Heart right ventricle (tissue), 16 donors: ENCODE measurements at regions not wholly inside any gene's neighbourhood (a gene's known extent, or its start where the extent isn't known, plus 50 kb on each side); places are given as distances from the start of the nearest gene placed in this dataset.

ENCODE experiments used
- ATAC-seq, 8 donors: fragments of 200-7000 bp; cut with Tn5 transposase; one replicate each; pipeline ENCODE4 v1.9.1; 2020; ENCODE audit warnings: mild to moderate bottlenecking in 8 of 8, moderate library complexity in 8 of 8, moderate number of reproducible peaks in 1 of 8
- DNase-seq, 2 donors: peaks; one replicate each; pipeline ENCODE4 v3.0.0-alpha.2; 2020
- H3K27ac ChIP-seq, 10 donors: fragments of 200-600 bp; sonication (generic) in 2 of 10; one replicate each; pipeline versions ENCODE4 v1.5.0 to v1.8.0; 2020 to 2022; ENCODE audit warnings: mild to moderate bottlenecking in 3 of 10
- H3K27me3 ChIP-seq, 7 donors: fragments of 200-600 bp; one replicate each; pipeline ENCODE4 v1.8.0; 2021 to 2022; ENCODE audit warnings: mild to moderate bottlenecking in 2 of 7
- H3K36me3 ChIP-seq, 9 donors: fragments of 200-600 bp; sonication (generic) in 1 of 9; one replicate each; pipeline versions ENCODE4 v1.5.0 to v1.8.0; 2020 to 2022; ENCODE audit warnings: mild to moderate bottlenecking in 2 of 9
- H3K4me1 ChIP-seq, 9 donors: fragments of 200-600 bp; sonication (generic) in 1 of 9; one replicate each; pipeline versions ENCODE4 v1.5.0 to v1.8.0; 2020 to 2022; ENCODE audit warnings: mild to moderate bottlenecking in 4 of 9
- H3K4me3 ChIP-seq, 10 donors: fragments of 200-600 bp; sonication (generic) in 2 of 10; one replicate each; pipeline versions ENCODE4 v1.5.0 to v1.8.0; 2020 to 2022; ENCODE audit warnings: mild to moderate bottlenecking in 7 of 10, moderate library complexity in 2 of 10
- H3K9me3 ChIP-seq, 11 donors: fragments of 200-600 bp in 10 of 11; sonication (generic) in 2 of 11; one replicate each; pipeline versions ENCODE4 v1.5.0 to v1.8.0; 2013 to 2022; ENCODE audit warnings: mild to moderate bottlenecking in 2 of 11, control low read depth in 1 of 11, moderate library complexity in 1 of 11
- CTCF ChIP-seq, 9 donors: fragments of 200-600 bp; sonication (generic) in 2 of 9; IDR thresholded peaks; one replicate each; pipeline versions ENCODE4 v1.5.0 to v1.8.0; 2021 to 2022; ENCODE audit warnings: antibody characterized with exemption in 9 of 9, mild to moderate bottlenecking in 5 of 9, moderate library complexity in 1 of 9
- WGBS, 2 donors: extraction: QIAGEN DNeasy Blood & Tissue Kit; methylation state at CpG; one replicate each; pipeline ENCODE4 v1.1.7; 2013; ENCODE audit warnings: inconsistent platforms in 1 of 2; 5-methylcytosine and 5-hydroxymethylcytosine counted together
- intact Hi-C, 10 donors: fragments of 100-400 bp; cut with DNase I; formaldehyde crosslinking; loops; one replicate each; pipeline versions ENCODE4 v1.11.1 to v1.14.2; 2022
- donor health status: Arrhythmogenic right ventricular cardiomyopathy.
- donor health status: ischemic (EF 13 %, LVEDD 7.1; RV severe dilation, severe dysfunction).
- donor health status: healthy with polysubstance abuse.
- donor health status: DM: no; HTN: yes; CAD: no.
- donor health status: DM: no; HTN: no; CAD: no.
- donor health status: ischemic (EF 25% LVEDD 6.9; RV normal size, moderate dysfunction).
- donor health status: ischemic (EF 25% LVEDD 5.7; RV mildly dilated, moderate dysfunction).
- donor health status: healthy.
- donor health status: DM: yes; HTN: yes; CAD: no.
- donor health status: Ischemic cardiomyopathy.
- donor health status: ischemic (EF 35%, LVEDD 5.7; RV mildly dilated, moderate dysfunction).
- donor health status: nonischemic (EF 11% LVEDD 7.7; RV severe dilation, severe dysfunction).
- donor health status: DM: yes; HTN: yes; CAD: no.
- donor health status: PGD.
- donor health status: ischemic (EF 29% LVEDD 5.4; RV normal size, mild dysfunction).
- donor health status: nonischemic (EF 23%, LVEDD 6.1; RV moderate dilation, normal function).

- no peaks in the 10 kb centered on the region for H3K9me3 ChIP-seq
- peaks cover 0 to 14% (median 7%) of the 10 kb centered on the region in 9 donors for H3K4me1 ChIP-seq
- no peaks in the 10 kb centered on the region for H3K36me3 ChIP-seq
- 76 to 79% methylated on average over 9 of the region's 9 CpGs for WGBS, 2 donors
- no peak for TF ChIP-seq CTCF (IDR thresholded peaks at IDR 0.05)
- intact Hi-C loops = loop anchor here (5.0 to 10.0 kb wide), 7 partner anchors 267 to 1022 kb away; partner anchors contain the start of genes BOD1 (in 8 of the 10), NSG2 (in 2 of the 10) and C5orf47 (in 1 of the 10)
- no peak overlapping the region for H3K4me3 ChIP-seq
- H3K27me3 ChIP-seq = peaks cover 0 to 44% (median 33%) of the 10 kb centered on the region in 7 donors
- no peak for ATAC-seq
- no peak overlapping the region for H3K27ac ChIP-seq
- DNase-seq = no peak
Observed at GRCh38 chr5:174314261-174314660, 268.8 kb downstream of the NSG2 start.

GRCh38 chr5:174315471-174315870 is 270.0 kb downstream of the NSG2 start:
- Histone ChIP-seq H3K27ac (no peak overlapping the region), H3K27me3 (peaks cover 0 to 49% (median 39%) of the 10 kb centered on the region in 7 donors), H3K36me3 (no peaks in the 10 kb centered on the region), H3K4me3 (no peak overlapping the region), H3K9me3 (no peaks in the 10 kb centered on the region), H3K4me1 (peaks cover 0 to 14% (median 7%) of the 10 kb centered on the region in 9 donors)
- intact Hi-C loops = loop anchor here in 6 of 10 donors (5.0 to 10.0 kb wide), 5 partner anchors 268 to 1021 kb away; partner anchors contain the start of genes BOD1 (in 2 of the 6), C5orf47 (in 1 of the 6) and NSG2 (in 1 of the 6)
- 74 to 75% methylated on average over 5 of the region's 5 CpGs for WGBS, 2 donors
- ATAC-seq = no peak
- no peak for TF ChIP-seq CTCF (IDR thresholded peaks at IDR 0.05)
- no peak for DNase-seq

GRCh38 chr5:174315871-174316270 is 270.4 kb downstream of the NSG2 start:
- Histone ChIP-seq H3K27ac (no peak overlapping the region), H3K4me3 (no peak overlapping the region), H3K36me3 (no peaks in the 10 kb centered on the region), H3K4me1 (peaks cover 0 to 14% (median 7%) of the 10 kb centered on the region in 9 donors), H3K9me3 (no peaks in the 10 kb centered on the region), H3K27me3 (peaks cover 0 to 48% (median 36%) of the 10 kb centered on the region in 7 donors)
- no peak for DNase-seq
- intact Hi-C loops = loop anchor here in 6 of 10 donors (5.0 to 10.0 kb wide), 5 partner anchors 269 to 1021 kb away; partner anchors contain the start of genes BOD1 (in 2 of the 6), C5orf47 (in 1 of the 6) and NSG2 (in 1 of the 6)
- no peak for ATAC-seq
- 89 to 90% methylated on average over 17 of the region's 17 CpGs for WGBS, 2 donors
- no peak for TF ChIP-seq CTCF (IDR thresholded peaks at IDR 0.05)

GRCh38 chr5:174316326-174316725 is 270.8 kb downstream of the NSG2 start:
- ATAC-seq = no peak
- H3K9me3 ChIP-seq = no peaks in the 10 kb centered on the region
- H3K36me3 ChIP-seq = no peaks in the 10 kb centered on the region
- intact Hi-C loops = loop anchor here in 6 of 10 donors (5.0 to 10.0 kb wide), 5 partner anchors 269 to 1022 kb away; partner anchors contain the start of genes BOD1 (in 2 of the 6), C5orf47 (in 1 of the 6) and NSG2 (in 1 of the 6)
- no peak overlapping the region for H3K27ac ChIP-seq
- WGBS, 2 donors = 84 to 88% methylated on average over 6 of the region's 6 CpGs
- H3K4me3 ChIP-seq = no peak overlapping the region
- peaks cover 0 to 47% (median 36%) of the 10 kb centered on the region in 7 donors for H3K27me3 ChIP-seq
- TF ChIP-seq CTCF (IDR thresholded peaks at IDR 0.05) = no peak
- peaks cover 0 to 14% (median 6%) of the 10 kb centered on the region in 9 donors for H3K4me1 ChIP-seq
- DNase-seq = no peak
